GM23338 (cell line): ENCODE measurements at regions not wholly inside any gene's neighbourhood (a gene's known extent, or its start where the extent isn't known, plus 50 kb on each side); places are given as distances from the start of the nearest gene placed in this dataset.

Experiments
- ATAC-seq: fragments of 200-7000 bp; cut with Tn5 transposase; 3 replicates; pipeline ENCODE4 v1.9.1; 2020
- DNase-seq: peaks from one replicate; pipeline ENCODE4 v3.0.0-alpha.2; 2015; ENCODE audit warnings: low spot score
- H2AFZ ChIP-seq: fragments of 200-600 bp; sonication (generic); 2 replicates; pipeline ENCODE4 v1.8.0; 2016; ENCODE audit warnings: antibody characterized with exemption, mild to moderate bottlenecking, moderate library complexity
- H3F3A ChIP-seq: fragments of 200-600 bp; sonication (generic); replicated peaks from 2 replicates; pipeline ENCODE4 v1.8.0; 2017; ENCODE audit warnings: antibody characterized with exemption, mixed run types, low read depth
- H3K27ac ChIP-seq: fragments of 200-600 bp; sonication (generic); 2 replicates; pipeline ENCODE4 v1.6.1; 2016; ENCODE audit warnings: low read depth
- H3K27me3 ChIP-seq: fragments of 200-600 bp; sonication (generic); 2 replicates; pipeline ENCODE4 v1.8.0; 2016; ENCODE audit warnings: mild to moderate bottlenecking, mixed run types, moderate library complexity; ENCODE audit not compliant: insufficient read depth
- H3K36me3 ChIP-seq: fragments of 200-600 bp; sonication (generic); 2 replicates; pipeline ENCODE4 v1.8.0; 2016; ENCODE audit warnings: mild to moderate bottlenecking; ENCODE audit not compliant: insufficient read depth
- H3K4me1 ChIP-seq: fragments of 200-600 bp; sonication (generic); 2 replicates; pipeline ENCODE4 v1.8.0; 2016; ENCODE audit warnings: mild to moderate bottlenecking, moderate library complexity; ENCODE audit not compliant: insufficient read depth
- H3K4me2 ChIP-seq: fragments of 200-600 bp; sonication (generic); 2 replicates; pipeline ENCODE4 v1.7.1; 2017; ENCODE audit warnings: mixed run types
- H3K4me3 ChIP-seq: fragments of 200-600 bp; sonication (generic); 2 replicates; pipeline ENCODE4 v1.6.1; 2016; ENCODE audit warnings: mixed run types
- H3K79me2 ChIP-seq: fragments of 200-600 bp; sonication (generic); replicated peaks from 2 replicates; pipeline ENCODE4 v1.8.0; 2017; ENCODE audit warnings: mild to moderate bottlenecking; ENCODE audit not compliant: insufficient read depth
- H3K9me2 ChIP-seq: fragments of 200-600 bp; sonication (generic); 2 replicates; pipeline ENCODE4 v1.8.0; 2017; ENCODE audit not compliant: insufficient read depth
- H4K20me1 ChIP-seq: fragments of 200-600 bp; sonication (generic); replicated peaks from 2 replicates; pipeline ENCODE4 v1.8.0; 2017; ENCODE audit warnings: mild to moderate bottlenecking; ENCODE audit not compliant: insufficient read depth
- H3K27ac Mint-ChIP-seq: 2 replicates; pipeline ENCODE4 v1.8.0; 2020; ENCODE audit warnings: inconsistent platforms, mild to moderate bottlenecking, moderate library complexity, mixed read lengths
- H3K27me3 Mint-ChIP-seq: 3 replicates; pipeline ENCODE4 v1.8.0; 2022; ENCODE audit warnings: low read depth, mild to moderate bottlenecking, moderate library complexity, mixed read lengths, inconsistent platforms; ENCODE audit not compliant: insufficient read depth, poor library complexity
- H3K36me3 Mint-ChIP-seq: 3 replicates; pipeline ENCODE4 v1.8.0; 2021; ENCODE audit warnings: low read depth, mild to moderate bottlenecking, inconsistent platforms, moderate library complexity, mixed read lengths
- H3K4me1 Mint-ChIP-seq: 3 replicates; pipeline ENCODE4 v1.8.0; 2020; ENCODE audit warnings: mild to moderate bottlenecking, inconsistent platforms, mixed read lengths
- H3K4me3 Mint-ChIP-seq: 3 replicates; pipeline ENCODE4 v1.8.0; 2021; ENCODE audit warnings: moderate library complexity, mild to moderate bottlenecking, inconsistent platforms, mixed read lengths
- H3K9me3 Mint-ChIP-seq: 3 replicates; pipeline ENCODE4 v1.8.0; 2020; ENCODE audit warnings: moderate library complexity, mild to moderate bottlenecking, inconsistent platforms, mixed read lengths
- JUNB ChIP-seq: IDR thresholded peaks from one replicate; pipeline ENCODE4 v1.6.1; 2016; ENCODE audit warnings: antibody characterized with exemption; ENCODE audit not compliant: unreplicated experiment
- NANOG ChIP-seq: IDR thresholded peaks from 2 replicates; pipeline ENCODE4 v1.6.1; 2016; ENCODE audit warnings: antibody characterized with exemption, borderline replicate concordance
- POLR2AphosphoS5 ChIP-seq: IDR thresholded peaks from 2 replicates; pipeline ENCODE4 v1.6.1; 2016; ENCODE audit warnings: antibody characterized with exemption, low read depth
- STAT1 ChIP-seq: IDR thresholded peaks from one replicate; pipeline ENCODE4 v1.6.1; 2016; ENCODE audit warnings: antibody characterized with exemption; ENCODE audit not compliant: unreplicated experiment
- ZNF114 ChIP-seq: fragments of 250-450 bp; sonication (Bioruptor Pico); IDR thresholded peaks from 2 replicates; pipeline ENCODE4 v1.5.0; 2020; ENCODE audit warnings: mild to moderate bottlenecking, moderate library complexity
- ZNF331 ChIP-seq: fragments of 250-450 bp; sonication (Bioruptor Pico); IDR thresholded peaks from 2 replicates; pipeline ENCODE4 v1.5.0; 2020; ENCODE audit warnings: low read depth, mild to moderate bottlenecking, moderate library complexity
- TF ChIP-seq, protein P1 (sequence below): IDR thresholded peaks from one replicate; pipeline ENCODE4 v1.6.1; 2018; ENCODE audit warnings: antibody characterized with exemption; ENCODE audit not compliant: unreplicated experiment
- TF ChIP-seq, protein P2 (sequence below), 2 experiments: fragments of 200-600 bp in 1 of 2; sonication (generic) in 1 of 2; conservative IDR thresholded peaks; 2 replicates each; pipeline versions ENCODE4 v1.5.1 to v1.6.1; 2016 to 2017; ENCODE audit warnings: antibody characterized with exemption in 2 of 2, low read depth in 2 of 2, mild to moderate bottlenecking in 2 of 2, moderate library complexity in 1 of 2

DNA sequence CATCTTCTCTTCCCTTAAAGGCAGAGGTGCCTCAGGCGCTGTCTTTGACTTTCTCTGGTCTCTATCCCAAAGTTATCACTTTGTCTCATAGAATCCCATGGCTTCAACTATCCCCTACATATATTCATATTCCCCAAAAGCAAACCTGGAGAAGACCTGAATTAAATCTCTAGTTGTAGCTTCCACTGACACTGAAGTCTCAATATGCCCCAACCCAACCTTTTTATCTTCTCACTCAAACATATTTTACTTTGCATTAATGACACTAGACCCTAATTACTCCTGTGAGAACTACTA is 354.5 kb upstream of the DUSP10 start (continued):
- TF ChIP-seq NANOG (no peak), STAT1 (no peak), ZNF331 (no peak)
- TF ChIP-seq, protein P1, sequence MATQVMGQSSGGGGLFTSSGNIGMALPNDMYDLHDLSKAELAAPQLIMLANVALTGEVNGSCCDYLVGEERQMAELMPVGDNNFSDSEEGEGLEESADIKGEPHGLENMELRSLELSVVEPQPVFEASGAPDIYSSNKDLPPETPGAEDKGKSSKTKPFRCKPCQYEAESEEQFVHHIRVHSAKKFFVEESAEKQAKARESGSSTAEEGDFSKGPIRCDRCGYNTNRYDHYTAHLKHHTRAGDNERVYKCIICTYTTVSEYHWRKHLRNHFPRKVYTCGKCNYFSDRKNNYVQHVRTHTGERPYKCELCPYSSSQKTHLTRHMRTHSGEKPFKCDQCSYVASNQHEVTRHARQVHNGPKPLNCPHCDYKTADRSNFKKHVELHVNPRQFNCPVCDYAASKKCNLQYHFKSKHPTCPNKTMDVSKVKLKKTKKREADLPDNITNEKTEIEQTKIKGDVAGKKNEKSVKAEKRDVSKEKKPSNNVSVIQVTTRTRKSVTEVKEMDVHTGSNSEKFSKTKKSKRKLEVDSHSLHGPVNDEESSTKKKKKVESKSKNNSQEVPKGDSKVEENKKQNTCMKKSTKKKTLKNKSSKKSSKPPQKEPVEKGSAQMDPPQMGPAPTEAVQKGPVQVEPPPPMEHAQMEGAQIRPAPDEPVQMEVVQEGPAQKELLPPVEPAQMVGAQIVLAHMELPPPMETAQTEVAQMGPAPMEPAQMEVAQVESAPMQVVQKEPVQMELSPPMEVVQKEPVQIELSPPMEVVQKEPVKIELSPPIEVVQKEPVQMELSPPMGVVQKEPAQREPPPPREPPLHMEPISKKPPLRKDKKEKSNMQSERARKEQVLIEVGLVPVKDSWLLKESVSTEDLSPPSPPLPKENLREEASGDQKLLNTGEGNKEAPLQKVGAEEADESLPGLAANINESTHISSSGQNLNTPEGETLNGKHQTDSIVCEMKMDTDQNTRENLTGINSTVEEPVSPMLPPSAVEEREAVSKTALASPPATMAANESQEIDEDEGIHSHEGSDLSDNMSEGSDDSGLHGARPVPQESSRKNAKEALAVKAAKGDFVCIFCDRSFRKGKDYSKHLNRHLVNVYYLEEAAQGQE, result no peak

DNA sequence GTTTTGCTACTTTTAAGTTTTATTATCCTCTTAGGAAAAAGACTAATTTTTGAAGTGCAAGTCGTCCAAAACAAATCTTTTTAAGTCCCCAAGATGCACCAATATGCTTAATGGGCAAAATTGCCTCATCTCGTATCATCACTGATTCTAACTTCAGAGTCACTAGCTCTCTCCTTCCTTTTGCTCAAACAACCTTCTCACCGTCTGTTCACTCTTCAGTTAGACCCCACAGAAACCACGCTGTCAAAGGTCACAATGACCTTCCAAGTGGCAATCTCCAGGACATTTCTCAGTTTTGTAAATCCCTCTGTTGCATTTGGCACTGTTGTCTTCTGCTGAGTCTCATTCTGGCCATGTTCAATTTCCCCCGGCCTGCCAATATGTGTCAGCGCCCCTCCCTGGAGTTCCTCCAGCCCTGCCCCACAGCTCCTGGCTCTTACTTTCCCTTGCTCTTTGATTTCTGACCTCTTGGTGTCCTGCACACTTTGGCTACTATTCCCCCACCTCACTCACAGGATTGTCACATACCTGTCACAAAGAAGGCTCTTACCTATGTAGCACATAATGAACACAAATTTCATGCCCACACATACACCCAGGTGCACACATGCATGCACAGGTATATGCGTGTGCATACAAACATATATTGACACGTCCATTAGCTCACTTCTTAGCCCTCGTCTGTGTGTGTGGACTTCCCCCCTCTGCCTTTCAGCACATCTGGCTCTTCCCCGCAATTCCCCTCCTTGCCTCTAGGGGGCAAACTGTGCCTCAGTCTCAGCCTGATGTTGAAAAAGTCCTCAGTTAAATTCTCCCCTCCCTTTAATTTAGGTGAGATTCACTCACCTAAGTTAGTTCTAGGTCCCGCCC is 354.0 kb upstream of the DUSP10 start:
- Histone ChIP-seq H3K9me2 (0 out of 2 replicates have a peak, but pooled peaks cover 7% of the 10 kb centered on the region), H3K79me2 (no peaks in the 10 kb centered on the region), H3K36me3 (no peaks in the 10 kb centered on the region), H2AFZ (no peak overlapping the region), H3K4me1 (peaks cover 18% of the 10 kb centered on the region), H4K20me1 (no peaks in the 10 kb centered on the region), H3F3A (no peaks in the 10 kb centered on the region), H3K27me3 (no peaks in the 10 kb centered on the region), H3K4me2 (no peak overlapping the region), H3K4me3 (no peak overlapping the region), H3K27ac (no peak overlapping the region)
- peak; percentile 90 for ATAC-seq
- Mint-ChIP-seq H3K27me3 (peaks cover 4% of the 10 kb centered on the region), H3K4me1 (peaks cover 15% of the 10 kb centered on the region; the same call in 2 of the 3 replicates), H3K9me3 (no peaks in the 10 kb centered on the region), H3K4me3 (no peak overlapping the region), H3K27ac (no peak overlapping the region), H3K36me3 (no peaks in the 10 kb centered on the region)
- peak; percentile 79 for DNase-seq
- TF ChIP-seq POLR2AphosphoS5, result no peak
- TF ChIP-seq ZNF114 (CRISPR knock-in tag), result no peak
- TF ChIP-seq JUNB, result no peak
- TF ChIP-seq, protein P2, sequence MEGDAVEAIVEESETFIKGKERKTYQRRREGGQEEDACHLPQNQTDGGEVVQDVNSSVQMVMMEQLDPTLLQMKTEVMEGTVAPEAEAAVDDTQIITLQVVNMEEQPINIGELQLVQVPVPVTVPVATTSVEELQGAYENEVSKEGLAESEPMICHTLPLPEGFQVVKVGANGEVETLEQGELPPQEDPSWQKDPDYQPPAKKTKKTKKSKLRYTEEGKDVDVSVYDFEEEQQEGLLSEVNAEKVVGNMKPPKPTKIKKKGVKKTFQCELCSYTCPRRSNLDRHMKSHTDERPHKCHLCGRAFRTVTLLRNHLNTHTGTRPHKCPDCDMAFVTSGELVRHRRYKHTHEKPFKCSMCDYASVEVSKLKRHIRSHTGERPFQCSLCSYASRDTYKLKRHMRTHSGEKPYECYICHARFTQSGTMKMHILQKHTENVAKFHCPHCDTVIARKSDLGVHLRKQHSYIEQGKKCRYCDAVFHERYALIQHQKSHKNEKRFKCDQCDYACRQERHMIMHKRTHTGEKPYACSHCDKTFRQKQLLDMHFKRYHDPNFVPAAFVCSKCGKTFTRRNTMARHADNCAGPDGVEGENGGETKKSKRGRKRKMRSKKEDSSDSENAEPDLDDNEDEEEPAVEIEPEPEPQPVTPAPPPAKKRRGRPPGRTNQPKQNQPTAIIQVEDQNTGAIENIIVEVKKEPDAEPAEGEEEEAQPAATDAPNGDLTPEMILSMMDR (conservative IDR thresholded peaks at IDR 0.05; ENCODE audit: low read depth in 2 of 2), result peak; percentile 86 to 90

DNA sequence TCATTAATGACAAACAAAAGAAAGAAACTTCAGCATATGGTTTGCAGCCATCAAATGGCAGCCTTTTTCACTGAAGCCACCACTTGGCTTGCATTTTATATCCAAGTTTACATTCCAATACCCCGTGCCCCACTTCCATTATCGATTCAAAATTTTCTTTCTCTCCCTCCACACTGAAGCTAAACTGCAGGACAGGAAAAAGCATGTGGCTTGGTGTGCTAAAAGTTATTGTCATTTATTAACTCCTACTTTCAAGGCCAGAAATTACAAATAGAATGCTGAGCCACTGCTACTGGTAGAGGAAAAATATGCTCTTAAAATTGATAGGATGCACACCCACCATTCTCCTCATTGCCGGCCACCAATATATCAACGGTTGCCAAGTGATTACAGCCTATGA is 351.6 kb upstream of the DUSP10 start:
- no peaks in the 10 kb centered on the region for H3K27me3 ChIP-seq
- H3K27me3 Mint-ChIP-seq, result peaks cover 1% of the 10 kb centered on the region
- no peaks in the 10 kb centered on the region for H3F3A ChIP-seq
- H3K9me3 Mint-ChIP-seq, result no peaks in the 10 kb centered on the region
- no peaks in the 10 kb centered on the region for H4K20me1 ChIP-seq
- H2AFZ ChIP-seq, result no peak overlapping the region
- no peaks in the 10 kb centered on the region for H3K36me3 ChIP-seq
- H3K79me2 ChIP-seq, result no peaks in the 10 kb centered on the region
- no peak for ATAC-seq
- no peak overlapping the region for H3K4me3 ChIP-seq
- H3K27ac ChIP-seq, result no peak overlapping the region
- no peak for DNase-seq
- peaks cover 3% of the 10 kb centered on the region; the same call in 1 of the 2 replicates for H3K4me1 ChIP-seq
- H3K27ac Mint-ChIP-seq, result no peak overlapping the region
- no peaks in the 10 kb centered on the region for H3K36me3 Mint-ChIP-seq
- H3K4me2 ChIP-seq, result no peak overlapping the region
- no peak overlapping the region for H3K4me3 Mint-ChIP-seq
- H3K4me1 Mint-ChIP-seq, result no peaks in the 10 kb centered on the region
- no peaks in the 10 kb centered on the region for H3K9me2 ChIP-seq
- no peak for TF ChIP-seq NANOG
